ENCODE measurements at regions not wholly inside any gene's neighbourhood (a gene's known extent, or its start where the extent isn't known, plus 50 kb on each side); places are given as distances from the start of the nearest gene placed in this dataset.

GRCh38 chr2:67712484-67712883, 315.4 kb downstream of the ETAA1 start:
- H3K27ac Mint-ChIP-seq (ENCODE audit: unreplicated experiment): no peak overlapping the region
- H3K4me1 Mint-ChIP-seq (ENCODE audit: low read depth, unreplicated experiment): peaks cover 9% of the 10 kb centered on the region
- DNase-seq: no peak
- intact Hi-C loops (cut with micrococcal nuclease; ENCODE audit: unreplicated experiment): no loop called here
- no TSS peak for BruUV-seq (replicated peaks)
- Histone ChIP-seq H3K36me3 (ENCODE audit: control insufficient read depth, insufficient read depth, low read length) (no peaks in the 10 kb centered on the region), H3K9me3 (no peaks in the 10 kb centered on the region), H3K27me3 (replicated peaks; ENCODE audit: control insufficient read depth, insufficient read depth, low read length) (no peaks in the 10 kb centered on the region), H3K4me3 (ENCODE audit: low read depth, low read length) (no peak overlapping the region), H3K4me1 (no peaks in the 10 kb centered on the region)
- POLR2A ChIA-PET: no interaction called here
- no peak overlapping the region for H3K4me3 Mint-ChIP-seq (ENCODE audit: unreplicated experiment)
- H3K27me3 Mint-ChIP-seq (ENCODE audit: insufficient read depth, unreplicated experiment): no peaks in the 10 kb centered on the region
- H3K9me3 Mint-ChIP-seq (ENCODE audit: unreplicated experiment): no peaks in the 10 kb centered on the region
- TF ChIP-seq CTCF (IDR thresholded peaks at IDR 0.05; ENCODE audit: insufficient read depth in 1 of 2, low read depth in 1 of 2, low read length in 1 of 2, severe bottlenecking in 1 of 2, unreplicated experiment in 1 of 2): no peak
- no peaks in the 10 kb centered on the region for H3K36me3 Mint-ChIP-seq (ENCODE audit: insufficient read depth, unreplicated experiment)
- CTCF ChIA-PET: no interaction called here

GRCh38 chr2:67713376-67713775, 316.2 kb downstream of the ETAA1 start:
- Histone ChIP-seq H3K4me1 (no peaks in the 10 kb centered on the region), H3K27me3 (replicated peaks; ENCODE audit: control insufficient read depth, insufficient read depth, low read length) (no peaks in the 10 kb centered on the region), H3K4me3 (ENCODE audit: low read depth, low read length) (no peak overlapping the region), H3K36me3 (ENCODE audit: control insufficient read depth, insufficient read depth, low read length) (no peaks in the 10 kb centered on the region), H3K9me3 (no peaks in the 10 kb centered on the region)
- ChIA-PET POLR2A (no interaction called here), CTCF (no interaction called here)
- no peaks in the 10 kb centered on the region for H3K9me3 Mint-ChIP-seq (ENCODE audit: unreplicated experiment)
- H3K27ac Mint-ChIP-seq (ENCODE audit: unreplicated experiment): no peak overlapping the region
- intact Hi-C loops (cut with micrococcal nuclease; ENCODE audit: unreplicated experiment): no loop called here
- no peaks in the 10 kb centered on the region for H3K36me3 Mint-ChIP-seq (ENCODE audit: insufficient read depth, unreplicated experiment)
- no TSS peak for BruUV-seq (replicated peaks)
- H3K4me1 Mint-ChIP-seq (ENCODE audit: low read depth, unreplicated experiment): peaks cover 9% of the 10 kb centered on the region
- no peak for DNase-seq
- no peak for TF ChIP-seq CTCF (IDR thresholded peaks at IDR 0.05; ENCODE audit: insufficient read depth in 1 of 2, low read depth in 1 of 2, low read length in 1 of 2, severe bottlenecking in 1 of 2, unreplicated experiment in 1 of 2)
- no peak overlapping the region for H3K4me3 Mint-ChIP-seq (ENCODE audit: unreplicated experiment)
- H3K27me3 Mint-ChIP-seq (ENCODE audit: insufficient read depth, unreplicated experiment): no peaks in the 10 kb centered on the region

- Histone ChIP-seq H3K4me3 (ENCODE audit: low read depth, low read length) (no peak overlapping the region), H3K4me1 (no peaks in the 10 kb centered on the region), H3K9me3 (no peaks in the 10 kb centered on the region), H3K27me3 (replicated peaks; ENCODE audit: control insufficient read depth, insufficient read depth, low read length) (no peaks in the 10 kb centered on the region), H3K36me3 (ENCODE audit: control insufficient read depth, insufficient read depth, low read length) (no peaks in the 10 kb centered on the region)
- Mint-ChIP-seq H3K9me3 (ENCODE audit: unreplicated experiment) (peaks cover 11% of the 10 kb centered on the region), H3K27me3 (ENCODE audit: insufficient read depth, unreplicated experiment) (no peaks in the 10 kb centered on the region), H3K27ac (ENCODE audit: unreplicated experiment) (no peak overlapping the region), H3K36me3 (ENCODE audit: insufficient read depth, unreplicated experiment) (no peaks in the 10 kb centered on the region), H3K4me3 (ENCODE audit: unreplicated experiment) (no peak overlapping the region), H3K4me1 (ENCODE audit: low read depth, unreplicated experiment) (peaks cover 7% of the 10 kb centered on the region)
- CTCF ChIA-PET: no interaction called here
- no peak for DNase-seq
- BruUV-seq (replicated peaks): no TSS peak
- POLR2A ChIA-PET: no interaction called here
- intact Hi-C loops (cut with micrococcal nuclease; ENCODE audit: unreplicated experiment): no loop called here
- no peak for TF ChIP-seq CTCF (IDR thresholded peaks at IDR 0.05; ENCODE audit: insufficient read depth in 1 of 2, low read depth in 1 of 2, low read length in 1 of 2, severe bottlenecking in 1 of 2, unreplicated experiment in 1 of 2)
Measured at GRCh38 chr2:67716895-67717396, 319.8 kb downstream of the ETAA1 start.
